ENCODE measurements at regions not wholly inside any gene's neighbourhood (a gene's known extent, or its start where the extent isn't known, plus 50 kb on each side); places are given as distances from the start of the nearest gene placed in this dataset.

DNA sequence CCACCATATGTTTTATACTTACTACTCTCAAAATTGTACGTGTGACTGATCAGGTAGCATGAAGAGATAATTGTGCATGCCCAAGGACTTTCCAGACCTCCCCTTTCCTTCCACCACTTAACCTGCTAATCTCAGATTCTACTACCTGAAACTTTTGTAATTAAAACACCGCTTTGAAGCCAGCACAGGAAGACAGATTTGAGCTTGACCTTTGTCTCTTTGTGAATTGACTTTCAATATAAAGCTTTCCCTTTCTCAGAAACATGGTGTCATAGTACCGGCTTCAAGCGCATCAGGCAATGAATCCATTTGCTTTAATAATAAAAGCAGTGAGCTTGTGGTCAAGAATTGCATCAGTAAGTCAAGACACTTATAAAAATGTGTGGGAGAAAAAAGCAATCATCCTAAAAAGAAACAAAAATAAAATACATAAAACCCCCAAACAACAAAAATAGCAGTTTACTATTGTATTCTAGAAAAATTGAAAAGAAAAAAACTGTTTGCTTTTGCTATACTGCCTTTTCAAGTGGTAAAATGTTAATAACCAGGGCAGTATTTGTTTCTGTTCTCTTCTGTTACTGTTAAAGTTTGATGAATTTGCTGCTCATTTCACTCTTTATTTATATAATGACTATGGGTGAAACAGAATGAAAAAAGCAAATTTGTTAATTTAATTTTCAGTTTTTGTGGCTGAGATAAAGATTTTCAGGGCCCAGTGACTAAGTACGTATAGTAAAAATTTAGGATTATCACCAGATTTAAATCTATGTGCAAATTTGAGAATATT, 2075.3 kb downstream of the PCDH9 start:
- H3K27me3 ChIP-seq: no peaks in the 10 kb centered on the region
- no peak for TF ChIP-seq POLR2A (IDR thresholded peaks at IDR 0.05)
- TF ChIP-seq EP300 (IDR thresholded peaks at IDR 0.05): no peak
- TF ChIP-seq, protein P1, sequence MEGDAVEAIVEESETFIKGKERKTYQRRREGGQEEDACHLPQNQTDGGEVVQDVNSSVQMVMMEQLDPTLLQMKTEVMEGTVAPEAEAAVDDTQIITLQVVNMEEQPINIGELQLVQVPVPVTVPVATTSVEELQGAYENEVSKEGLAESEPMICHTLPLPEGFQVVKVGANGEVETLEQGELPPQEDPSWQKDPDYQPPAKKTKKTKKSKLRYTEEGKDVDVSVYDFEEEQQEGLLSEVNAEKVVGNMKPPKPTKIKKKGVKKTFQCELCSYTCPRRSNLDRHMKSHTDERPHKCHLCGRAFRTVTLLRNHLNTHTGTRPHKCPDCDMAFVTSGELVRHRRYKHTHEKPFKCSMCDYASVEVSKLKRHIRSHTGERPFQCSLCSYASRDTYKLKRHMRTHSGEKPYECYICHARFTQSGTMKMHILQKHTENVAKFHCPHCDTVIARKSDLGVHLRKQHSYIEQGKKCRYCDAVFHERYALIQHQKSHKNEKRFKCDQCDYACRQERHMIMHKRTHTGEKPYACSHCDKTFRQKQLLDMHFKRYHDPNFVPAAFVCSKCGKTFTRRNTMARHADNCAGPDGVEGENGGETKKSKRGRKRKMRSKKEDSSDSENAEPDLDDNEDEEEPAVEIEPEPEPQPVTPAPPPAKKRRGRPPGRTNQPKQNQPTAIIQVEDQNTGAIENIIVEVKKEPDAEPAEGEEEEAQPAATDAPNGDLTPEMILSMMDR (IDR thresholded peaks at IDR 0.05): no peak
- no peak overlapping the region for H3K4me3 ChIP-seq
- WGBS, 2 donors: 88 to 92% methylated on average over 5 of the region's 5 CpGs
- H3K4me1 ChIP-seq: no peaks in the 10 kb centered on the region
- no peak for DNase-seq (ENCODE audit: low spot score in 2 of 2)
- H3K9me3 ChIP-seq: no peaks in the 10 kb centered on the region
- no peak overlapping the region for H3K27ac ChIP-seq
- H3K36me3 ChIP-seq: no peaks in the 10 kb centered on the region

DNA sequence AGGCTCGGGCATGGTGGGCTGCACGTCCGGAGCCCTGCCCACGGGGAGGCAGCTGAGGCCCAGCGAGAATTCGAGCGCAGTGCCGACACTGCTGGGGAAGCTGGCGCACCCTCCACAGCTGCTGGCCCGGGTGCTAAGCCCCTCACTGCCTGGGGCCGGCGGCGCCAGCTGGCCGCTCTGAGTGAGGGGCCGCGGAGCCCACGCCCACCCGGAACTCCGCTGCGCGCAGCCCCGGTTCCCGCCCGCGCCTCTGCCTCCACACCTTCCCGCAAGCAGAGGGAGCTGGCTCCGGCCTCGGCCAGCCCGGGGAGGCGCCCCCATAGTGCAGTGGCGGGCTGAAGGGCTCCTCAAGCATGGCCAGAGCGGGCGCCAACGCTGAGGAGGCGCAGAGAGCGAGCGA, 2080.4 kb downstream of the PCDH9 start:
- Histone ChIP-seq H3K27me3 (no peaks in the 10 kb centered on the region), H3K27ac (no peak overlapping the region), H3K9me3 (no peaks in the 10 kb centered on the region), H3K4me1 (no peaks in the 10 kb centered on the region), H3K4me3 (no peak overlapping the region), H3K36me3 (no peaks in the 10 kb centered on the region)
- 91 to 94% methylated on average over 36 to 37 of the region's 37 CpGs for WGBS, 2 donors
- DNase-seq (ENCODE audit: low spot score in 2 of 2): no peak
- TF ChIP-seq POLR2A (IDR thresholded peaks at IDR 0.05) (no peak), EP300 (IDR thresholded peaks at IDR 0.05) (no peak)
- TF ChIP-seq, protein P1 (IDR thresholded peaks at IDR 0.05): no peak

DNA sequence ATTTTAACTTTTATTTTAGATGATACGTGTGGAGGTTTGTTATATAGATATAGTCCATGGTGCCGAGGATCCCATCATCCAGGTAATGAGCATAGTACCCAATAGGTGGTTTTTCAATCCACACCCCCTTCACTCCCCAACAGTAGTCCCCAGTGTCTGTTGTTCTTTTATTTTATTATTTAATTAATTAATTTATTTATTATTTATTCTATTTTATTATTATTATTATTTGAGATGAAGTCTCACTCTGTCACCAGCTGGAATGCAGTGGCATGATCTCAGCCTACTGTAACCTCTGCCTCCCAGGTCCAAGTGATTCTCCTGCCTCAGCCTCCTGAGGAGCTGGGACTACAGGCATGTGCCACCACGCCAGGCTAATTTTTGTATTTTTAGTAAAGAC, 2086.2 kb downstream of the PCDH9 start:
- no peaks in the 10 kb centered on the region for H3K27me3 ChIP-seq
- no peak for DNase-seq (ENCODE audit: low spot score in 2 of 2)
- no peaks in the 10 kb centered on the region for H3K4me1 ChIP-seq
- no peaks in the 10 kb centered on the region for H3K9me3 ChIP-seq
- H3K36me3 ChIP-seq: no peaks in the 10 kb centered on the region
- no peak for TF ChIP-seq EP300 (IDR thresholded peaks at IDR 0.05)
- TF ChIP-seq, protein P1 (IDR thresholded peaks at IDR 0.05): no peak
- no peak for TF ChIP-seq POLR2A (IDR thresholded peaks at IDR 0.05)
- WGBS, 2 donors: 94 to 96% methylated on average over 3 of the region's 3 CpGs
- H3K4me3 ChIP-seq: no peak overlapping the region
- H3K27ac ChIP-seq: no peak overlapping the region

DNA sequence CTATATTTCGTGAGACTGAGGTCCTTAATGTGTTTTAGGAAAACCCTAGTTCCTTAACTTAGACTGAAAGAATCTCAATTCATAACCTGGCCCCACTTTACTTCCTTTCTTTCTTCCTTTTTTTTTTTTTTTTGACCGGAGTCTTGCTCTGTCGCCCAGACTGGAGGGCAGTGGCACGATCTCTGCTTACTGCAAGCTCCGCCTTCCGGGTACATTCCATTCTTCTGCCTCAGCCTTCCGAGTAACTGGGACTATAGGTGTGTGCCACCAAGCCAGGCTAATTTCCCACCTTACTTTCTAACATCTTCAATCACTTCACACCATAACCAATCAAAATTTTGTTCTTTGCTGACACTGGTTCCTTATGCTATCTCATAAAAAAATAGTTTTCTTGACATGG, 2097.0 kb downstream of the PCDH9 start:
- H3K4me1 ChIP-seq: no peaks in the 10 kb centered on the region
- no peaks in the 10 kb centered on the region for H3K27me3 ChIP-seq
- no peak overlapping the region for H3K27ac ChIP-seq
- DNase-seq (ENCODE audit: low spot score in 2 of 2): no peak
- no peak overlapping the region for H3K4me3 ChIP-seq
- no peaks in the 10 kb centered on the region for H3K36me3 ChIP-seq
- TF ChIP-seq EP300 (IDR thresholded peaks at IDR 0.05) (no peak), POLR2A (IDR thresholded peaks at IDR 0.05) (no peak)
- TF ChIP-seq, protein P1 (IDR thresholded peaks at IDR 0.05): no peak
- H3K9me3 ChIP-seq: no peaks in the 10 kb centered on the region
- WGBS, 2 donors: 70 to 81% methylated on average over 7 of the region's 7 CpGs

DNA sequence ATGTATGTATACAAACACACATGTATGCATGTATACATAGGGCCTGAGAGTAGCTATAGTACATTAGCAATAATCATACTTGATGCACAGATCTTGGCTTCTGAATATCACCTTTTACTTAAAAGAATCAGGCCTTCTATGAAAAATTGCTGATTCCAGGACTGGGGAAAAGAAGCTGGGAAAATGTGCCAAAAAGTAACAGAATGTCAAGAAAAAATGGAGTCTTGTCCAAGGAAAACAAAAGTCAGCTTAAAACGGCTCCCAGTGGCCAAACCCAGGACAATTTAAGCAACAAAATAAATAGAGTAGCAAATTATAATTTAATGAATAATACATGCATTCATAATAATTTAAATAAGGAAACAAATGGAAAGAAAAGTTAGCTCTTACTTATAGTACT, 2104.9 kb downstream of the PCDH9 start:
- Histone ChIP-seq H3K4me1 (no peaks in the 10 kb centered on the region), H3K36me3 (no peaks in the 10 kb centered on the region), H3K27ac (no peak overlapping the region), H3K27me3 (no peaks in the 10 kb centered on the region), H3K9me3 (no peaks in the 10 kb centered on the region), H3K4me3 (no peak overlapping the region)
- TF ChIP-seq EP300 (IDR thresholded peaks at IDR 0.05) (no peak), POLR2A (IDR thresholded peaks at IDR 0.05) (no peak)
- TF ChIP-seq, protein P1 (IDR thresholded peaks at IDR 0.05): no peak
- WGBS, 2 donors: 10 to 19% methylated on average over 1 of the region's 1 CpG
- DNase-seq (ENCODE audit: low spot score in 2 of 2): no peak
